PC-9 (cell line): ENCODE measurements at regions not wholly inside any gene's neighbourhood (a gene's known extent, or its start where the extent isn't known, plus 50 kb on each side); places are given as distances from the start of the nearest gene placed in this dataset.
"Not testable (repeated sequence)": the region's sequence is repeated elsewhere in the genome, so short reads cannot be mapped to it uniquely, and the experiment has no call there.

Source experiments
- BruUV-seq: library from RNA; stranded (reverse); fragments of 400-500 nt; replicated peaks from 2 replicates; lab custom pipeline; 2021; lab: Mats Ljungman, UMichigan
- CTCF ChIA-PET: fragments of 300-600 bp; sonication (Branson Sonifier 250); formaldehyde crosslinking; loops from one replicate; lab custom pipeline; 2022; ENCODE audit warnings: antibody characterized with exemption; lab: Charles Lee
- POLR2A ChIA-PET: fragments of 300-600 bp; sonication (Branson Sonifier 250); formaldehyde crosslinking; loops from one replicate; lab custom pipeline; 2022; ENCODE audit warnings: antibody characterized with exemption; ENCODE audit not compliant: unreplicated experiment; lab: Charles Lee
- DNase-seq, 2 experiments: peaks; one replicate each; pipeline versions ENCODE4 v3.0.0 to v3.0.0-alpha.2; 2015 to 2022; ENCODE audit warnings: mixed read lengths in 1 of 2
- H2AFZ ChIP-seq: fragments of 200-600 bp; sonication (generic); 2 replicates; pipeline ENCODE4 v1.8.1; 2017; ENCODE audit warnings: antibody characterized with exemption
- H3F3A ChIP-seq: fragments of 200-600 bp; sonication (generic); 2 replicates; pipeline ENCODE4 v1.8.1; 2017; ENCODE audit warnings: antibody characterized with exemption, mild to moderate bottlenecking, low read depth; ENCODE audit not compliant: insufficient read depth
- H3K27ac ChIP-seq: fragments of 200-600 bp; sonication (generic); 2 replicates; pipeline ENCODE4 v1.6.1; 2016; ENCODE audit warnings: mixed run types
- H3K27me3 ChIP-seq: fragments of 200-600 bp; sonication (generic); 2 replicates; pipeline ENCODE4 v1.6.1; 2016; ENCODE audit warnings: low read depth, mixed run types; ENCODE audit not compliant: insufficient read depth
- H3K36me3 ChIP-seq: fragments of 200-600 bp; sonication (generic); 2 replicates; pipeline ENCODE4 v1.6.1; 2016; ENCODE audit warnings: low read depth, mixed run types
- H3K4me1 ChIP-seq: fragments of 200-600 bp; sonication (generic); replicated peaks from 2 replicates; pipeline ENCODE4 v1.6.1; 2016; ENCODE audit warnings: mixed run types; ENCODE audit not compliant: insufficient read depth
- H3K4me2 ChIP-seq: fragments of 200-600 bp; sonication (generic); 2 replicates; pipeline ENCODE4 v1.6.1; 2017; ENCODE audit warnings: mixed run types
- H3K4me3 ChIP-seq: fragments of 200-600 bp; sonication (generic); 2 replicates; pipeline ENCODE4 v1.6.1; 2016; ENCODE audit warnings: mixed run types
- H3K79me2 ChIP-seq: fragments of 200-600 bp; sonication (generic); 2 replicates; pipeline ENCODE4 v1.6.1; 2017; ENCODE audit warnings: low read depth, mixed run types
- H3K9me2 ChIP-seq: fragments of 200-600 bp; sonication (generic); 2 replicates; pipeline ENCODE4 v1.8.1; 2017; ENCODE audit warnings: mild to moderate bottlenecking; ENCODE audit not compliant: insufficient read depth
- H3K9me3 ChIP-seq: fragments of 200-600 bp; sonication (generic); 2 replicates; pipeline ENCODE4 v1.8.1; 2016; ENCODE audit warnings: low read depth; ENCODE audit not compliant: insufficient read depth
- H4K20me1 ChIP-seq: fragments of 200-600 bp; sonication (generic); 2 replicates; pipeline ENCODE4 v1.8.1; 2017; ENCODE audit not compliant: insufficient read depth
- EZH2 ChIP-seq: fragments of 200-600 bp; sonication (generic); IDR thresholded peaks from 2 replicates; pipeline ENCODE4 v1.8.0; 2017; ENCODE audit warnings: antibody characterized with exemption, low read depth
- intact Hi-C: fragments of 100-400 bp; cut with micrococcal nuclease; formaldehyde crosslinking; loops from one replicate; pipeline ENCODE4 v1.10.0; 2022; ENCODE audit not compliant: unreplicated experiment
- TF ChIP-seq, protein P1 (sequence below): fragments of 200-600 bp; sonication (generic); conservative IDR thresholded peaks from 2 replicates; pipeline ENCODE4 v1.6.1; 2017; ENCODE audit warnings: mixed run types, antibody characterized with exemption, mild to moderate bottlenecking, moderate library complexity

GRCh38 chr5:63089147-63089546 lies 510.5 kb downstream of the LRRC70 start:
- H2AFZ ChIP-seq, result no peak overlapping the region
- no TSS peak for BruUV-seq

DNA sequence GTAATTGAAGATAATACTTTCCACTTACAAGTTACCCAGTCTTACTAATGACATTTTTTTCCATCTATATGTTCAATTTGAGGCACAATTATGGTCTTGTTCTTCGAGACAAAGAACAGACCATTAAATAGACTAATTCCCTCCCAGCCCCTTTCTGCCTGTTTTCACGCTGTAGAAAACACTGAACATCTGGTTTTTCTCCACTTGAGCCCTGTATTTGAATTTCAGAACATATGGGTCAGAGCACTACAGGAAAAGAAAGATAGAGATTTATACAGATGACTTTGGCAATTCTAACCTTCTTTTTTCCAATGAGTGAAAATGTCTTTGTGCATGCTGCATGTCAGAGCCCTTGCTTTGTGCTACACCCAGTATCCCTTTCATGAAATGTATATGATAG lies 506.9 kb downstream of the LRRC70 start:
- no peaks in the 10 kb centered on the region for H3K36me3 ChIP-seq
- H3K4me1 ChIP-seq, result no peaks in the 10 kb centered on the region
- no peaks in the 10 kb centered on the region for H4K20me1 ChIP-seq
- no peak overlapping the region for H3K4me3 ChIP-seq
- no TSS peak for BruUV-seq
- no peaks in the 10 kb centered on the region for H3K79me2 ChIP-seq
- TF ChIP-seq, protein P1, sequence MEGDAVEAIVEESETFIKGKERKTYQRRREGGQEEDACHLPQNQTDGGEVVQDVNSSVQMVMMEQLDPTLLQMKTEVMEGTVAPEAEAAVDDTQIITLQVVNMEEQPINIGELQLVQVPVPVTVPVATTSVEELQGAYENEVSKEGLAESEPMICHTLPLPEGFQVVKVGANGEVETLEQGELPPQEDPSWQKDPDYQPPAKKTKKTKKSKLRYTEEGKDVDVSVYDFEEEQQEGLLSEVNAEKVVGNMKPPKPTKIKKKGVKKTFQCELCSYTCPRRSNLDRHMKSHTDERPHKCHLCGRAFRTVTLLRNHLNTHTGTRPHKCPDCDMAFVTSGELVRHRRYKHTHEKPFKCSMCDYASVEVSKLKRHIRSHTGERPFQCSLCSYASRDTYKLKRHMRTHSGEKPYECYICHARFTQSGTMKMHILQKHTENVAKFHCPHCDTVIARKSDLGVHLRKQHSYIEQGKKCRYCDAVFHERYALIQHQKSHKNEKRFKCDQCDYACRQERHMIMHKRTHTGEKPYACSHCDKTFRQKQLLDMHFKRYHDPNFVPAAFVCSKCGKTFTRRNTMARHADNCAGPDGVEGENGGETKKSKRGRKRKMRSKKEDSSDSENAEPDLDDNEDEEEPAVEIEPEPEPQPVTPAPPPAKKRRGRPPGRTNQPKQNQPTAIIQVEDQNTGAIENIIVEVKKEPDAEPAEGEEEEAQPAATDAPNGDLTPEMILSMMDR, result no peak
- TF ChIP-seq EZH2, result no peak
- no peaks in the 10 kb centered on the region for H3F3A ChIP-seq
- POLR2A ChIA-PET, result no interaction called here
- no peaks in the 10 kb centered on the region; the same call in 1 of the 2 replicates for H3K9me3 ChIP-seq
- intact Hi-C loops, result no loop called here
- CTCF ChIA-PET, result no interaction called here
- DNase-seq, result no peak
- H3K9me2 ChIP-seq, result peaks cover 6% of the 10 kb centered on the region; the same call in 1 of the 2 replicates
- no peak overlapping the region for H2AFZ ChIP-seq
- no peak overlapping the region for H3K27ac ChIP-seq
- H3K27me3 ChIP-seq, result no peaks in the 10 kb centered on the region
- H3K4me2 ChIP-seq, result no peak overlapping the region

More at GRCh38 chr5:63089147-63089546, 510.5 kb downstream of the LRRC70 start:
- no peak overlapping the region for H3K4me3 ChIP-seq
- no peaks in the 10 kb centered on the region for H3F3A ChIP-seq
- H3K4me1 ChIP-seq, result no peaks in the 10 kb centered on the region
- H3K4me2 ChIP-seq, result no peak overlapping the region
- ChIA-PET POLR2A (no interaction called here), CTCF (no interaction called here)
- peaks cover 6% of the 10 kb centered on the region; the same call in 1 of the 2 replicates for H3K9me2 ChIP-seq
- H3K79me2 ChIP-seq, result no peaks in the 10 kb centered on the region
- intact Hi-C loops, result no loop called here
- TF ChIP-seq, protein P1, result no peak
- no peak for TF ChIP-seq EZH2
- H3K36me3 ChIP-seq, result no peaks in the 10 kb centered on the region
- no peaks in the 10 kb centered on the region for H4K20me1 ChIP-seq
- DNase-seq, result no peak
- H3K27me3 ChIP-seq, result no peaks in the 10 kb centered on the region
- no peak overlapping the region for H3K27ac ChIP-seq
- H3K9me3 ChIP-seq, result no peaks in the 10 kb centered on the region

DNA sequence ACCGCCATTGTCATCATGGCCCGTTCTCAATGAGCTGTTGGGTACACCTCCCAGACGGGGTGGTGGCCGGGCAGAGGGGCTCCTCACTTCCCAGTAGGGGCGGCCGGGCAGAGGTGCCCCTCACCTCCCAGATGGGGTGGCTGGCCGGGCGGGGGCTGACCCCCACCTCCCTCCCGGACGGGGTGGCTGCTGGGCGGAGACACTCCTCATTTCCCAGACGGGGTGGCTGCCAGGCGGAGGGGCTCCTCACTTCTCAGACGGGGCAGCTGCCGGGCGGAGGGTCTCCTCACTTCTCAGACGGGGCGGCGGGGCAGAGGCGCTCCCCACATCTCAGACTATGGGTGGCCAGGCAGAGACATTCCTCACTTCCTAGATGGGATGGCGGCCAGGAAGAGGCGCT lies 505.1 kb downstream of the LRRC70 start:
- BruUV-seq, H3K4me1 ChIP-seq, H3K9me2 ChIP-seq, H2AFZ ChIP-seq, H3K36me3 ChIP-seq, H3K27me3 ChIP-seq, H3K9me3 ChIP-seq, H3K4me3 ChIP-seq, H3K4me2 ChIP-seq, H3F3A ChIP-seq, H3K27ac ChIP-seq, CTCF ChIA-PET, intact Hi-C loops, H4K20me1 ChIP-seq, POLR2A ChIA-PET, H3K79me2 ChIP-seq, DNase-seq: not testable (repeated sequence)

DNA sequence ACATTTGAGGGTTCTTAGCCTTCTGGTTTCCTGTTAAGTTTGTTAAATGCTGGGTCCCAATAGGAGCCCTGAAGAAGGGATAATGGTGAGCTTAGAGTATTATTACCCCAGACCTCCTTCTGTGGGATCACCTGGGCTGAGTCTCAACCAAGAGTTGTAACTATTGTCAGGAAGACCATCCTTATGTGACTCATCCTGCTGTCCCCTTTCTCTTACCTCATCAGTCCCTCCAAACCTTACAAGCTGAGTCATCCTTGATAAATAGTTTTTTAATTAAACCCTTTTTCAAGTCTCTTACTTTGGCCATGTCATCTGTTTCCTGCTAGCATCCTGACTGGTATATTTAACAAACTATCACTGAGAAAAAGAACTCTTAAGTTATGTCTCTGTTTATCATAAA lies 502.8 kb downstream of the LRRC70 start:
- H3K4me2 ChIP-seq, result no peak overlapping the region

More for the DNA sequence above, 502.8 kb downstream of the LRRC70 start:
- CTCF ChIA-PET, result no interaction called here
- no peak for DNase-seq
- BruUV-seq, result no TSS peak
- no peak overlapping the region for H3K4me3 ChIP-seq
- no peaks in the 10 kb centered on the region for H3K36me3 ChIP-seq
- no peak for TF ChIP-seq EZH2
- TF ChIP-seq, protein P1, result no peak
- H3F3A ChIP-seq, result no peaks in the 10 kb centered on the region
- intact Hi-C loops, result no loop called here
- no peaks in the 10 kb centered on the region for H3K79me2 ChIP-seq
- POLR2A ChIA-PET, result no interaction called here
- H4K20me1 ChIP-seq, result no peaks in the 10 kb centered on the region
- no peak overlapping the region for H2AFZ ChIP-seq
- H3K4me1 ChIP-seq, result no peaks in the 10 kb centered on the region
- no peaks in the 10 kb centered on the region; the same call in 1 of the 2 replicates for H3K9me3 ChIP-seq
- H3K27ac ChIP-seq, result no peak overlapping the region
- no peaks in the 10 kb centered on the region for H3K27me3 ChIP-seq
- H3K9me2 ChIP-seq, result no peaks in the 10 kb centered on the region
